ENCODE measurements at regions not wholly inside any gene's neighbourhood (a gene's known extent, or its start where the extent isn't known, plus 50 kb on each side); places are given as distances from the start of the nearest gene placed in this dataset.
"Not testable (repeated sequence)": the region's sequence is repeated elsewhere in the genome, so short reads cannot be mapped to it uniquely, and the experiment has no call there.

DNA sequence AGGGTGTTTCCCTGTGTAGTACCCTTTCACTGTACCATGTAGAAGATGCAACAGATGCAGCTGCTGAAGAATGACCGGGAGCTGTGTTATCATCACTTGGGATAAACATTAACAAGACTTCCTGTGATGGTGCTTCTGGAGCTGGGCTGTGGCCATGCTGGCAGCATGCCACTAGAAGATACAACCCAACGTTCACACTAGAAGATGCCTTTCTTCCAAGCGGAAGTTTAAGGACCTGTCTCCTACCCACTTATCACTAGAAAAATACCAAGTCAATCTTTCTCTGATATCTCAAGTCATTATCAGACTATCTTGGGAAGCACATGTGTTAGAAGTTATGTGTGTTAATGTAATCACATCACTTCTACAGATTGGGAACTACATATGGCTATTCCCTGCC, 953.5 kb downstream of the CNTNAP5 start:
- no peak overlapping the region for H3K4me3 ChIP-seq
- H3K9me3 ChIP-seq: no peaks in the 10 kb centered on the region
- H3K4me1 ChIP-seq: no peaks in the 10 kb centered on the region
- H3K27ac ChIP-seq: no peak overlapping the region
- H3K27me3 ChIP-seq: no peaks in the 10 kb centered on the region
- intact Hi-C loops (cut with DNase I; ENCODE audit: low total_unique reads): no loop called here
- TF ChIP-seq POLR2AphosphoS5 (IDR thresholded peaks at IDR 0.05) (no peak), CTCF (IDR thresholded peaks at IDR 0.05) (no peak), POLR2A (IDR thresholded peaks at IDR 0.05) (no peak)
- DNase-seq (ENCODE audit: low spot score in 2 of 2): no peak
- no peaks in the 10 kb centered on the region for H3K36me3 ChIP-seq

- H3K27ac ChIP-seq: no peak overlapping the region
- no peak for DNase-seq (ENCODE audit: low spot score in 2 of 2)
- H3K27me3 ChIP-seq: no peaks in the 10 kb centered on the region
- H3K9me3 ChIP-seq: peaks cover 0 to 5% of the 10 kb centered on the region in 2 donors
- H3K4me1 ChIP-seq: no peaks in the 10 kb centered on the region
- intact Hi-C loops (cut with DNase I; ENCODE audit: low total_unique reads): no loop called here
- no peaks in the 10 kb centered on the region for H3K36me3 ChIP-seq
- TF ChIP-seq POLR2AphosphoS5 (IDR thresholded peaks at IDR 0.05) (no peak), CTCF (IDR thresholded peaks at IDR 0.05) (no peak), POLR2A (IDR thresholded peaks at IDR 0.05) (no peak)
- H3K4me3 ChIP-seq: no peak overlapping the region
Observed at GRCh38 chr2:124983595-124983994, 958.5 kb downstream of the CNTNAP5 start.

- no peaks in the 10 kb centered on the region for H3K27me3 ChIP-seq
- H3K27ac ChIP-seq: no peak overlapping the region
- H3K9me3 ChIP-seq: peaks cover 0 to 5% of the 10 kb centered on the region in 2 donors
- TF ChIP-seq POLR2AphosphoS5 (IDR thresholded peaks at IDR 0.05): no peak
- TF ChIP-seq CTCF (IDR thresholded peaks at IDR 0.05): no peak
- TF ChIP-seq POLR2A (IDR thresholded peaks at IDR 0.05): no peak
- no peak overlapping the region for H3K4me3 ChIP-seq
- no peaks in the 10 kb centered on the region for H3K36me3 ChIP-seq
- no peaks in the 10 kb centered on the region for H3K4me1 ChIP-seq
- DNase-seq (ENCODE audit: low spot score in 2 of 2): no peak
- intact Hi-C loops (cut with DNase I; ENCODE audit: low total_unique reads): no loop called here
Observed at GRCh38 chr2:124985270-124985669, 960.2 kb downstream of the CNTNAP5 start.

DNA sequence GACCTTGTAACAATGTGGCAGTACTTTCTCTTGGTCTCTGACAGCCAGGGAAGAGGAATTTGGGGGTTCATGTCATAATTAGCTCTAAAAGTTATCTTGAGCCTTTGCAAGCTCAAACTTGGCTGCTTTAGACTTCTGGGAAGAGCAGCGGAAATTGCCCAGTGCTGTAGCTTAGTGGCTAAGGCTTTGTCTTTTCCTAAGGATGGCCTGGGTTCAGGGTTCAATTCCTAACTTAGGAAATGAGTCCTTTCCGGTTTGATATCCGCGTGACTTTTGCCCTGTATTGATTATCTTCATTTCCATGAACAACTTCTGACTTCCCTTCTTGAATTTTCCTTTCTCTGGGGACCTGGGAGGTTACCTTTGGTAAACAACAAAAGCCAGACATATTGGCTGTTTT, 961.0 kb downstream of the CNTNAP5 start:
- H3K27me3 ChIP-seq: no peaks in the 10 kb centered on the region
- no peak overlapping the region for H3K4me3 ChIP-seq
- DNase-seq (ENCODE audit: low spot score in 2 of 2): no peak
- no peak overlapping the region for H3K27ac ChIP-seq
- H3K36me3 ChIP-seq: no peaks in the 10 kb centered on the region
- intact Hi-C loops (cut with DNase I; ENCODE audit: low total_unique reads): no loop called here
- H3K4me1 ChIP-seq: no peaks in the 10 kb centered on the region
- TF ChIP-seq CTCF (IDR thresholded peaks at IDR 0.05): no peak
- no peak for TF ChIP-seq POLR2A (IDR thresholded peaks at IDR 0.05)
- peaks cover 0 to 5% of the 10 kb centered on the region in 2 donors for H3K9me3 ChIP-seq

GRCh38 chr2:124986870-124987269, 961.8 kb downstream of the CNTNAP5 start:
- H3K4me3 ChIP-seq; intact Hi-C loops (cut with DNase I; ENCODE audit: low total_unique reads); H3K36me3 ChIP-seq; DNase-seq (ENCODE audit: low spot score in 2 of 2); H3K27me3 ChIP-seq; H3K4me1 ChIP-seq; H3K27ac ChIP-seq; H3K9me3 ChIP-seq: not testable (repeated sequence)

GRCh38 chr2:124987436-124987835, 962.3 kb downstream of the CNTNAP5 start:
- H3K36me3 ChIP-seq; H3K27ac ChIP-seq; H3K27me3 ChIP-seq; H3K9me3 ChIP-seq; H3K4me3 ChIP-seq; H3K4me1 ChIP-seq; intact Hi-C loops (cut with DNase I; ENCODE audit: low total_unique reads); DNase-seq (ENCODE audit: low spot score in 2 of 2): not testable (repeated sequence)
